Peyer's patch (tissue), 4 donors: ENCODE measurements at regions not wholly inside any gene's neighbourhood (a gene's known extent, or its start where the extent isn't known, plus 50 kb on each side); places are given as distances from the start of the nearest gene placed in this dataset.

Experiments used
- POLR2A ChIP-seq, 2 donors: fragments of 450-650 bp; IDR thresholded peaks; one replicate each; pipeline ENCODE4 v1.5.1; 2017; ENCODE audit warnings: antibody characterized with exemption in 2 of 2, mild to moderate bottlenecking in 2 of 2, moderate library complexity in 2 of 2
- TF ChIP-seq, protein P1 (sequence below), 6 experiments: fragments of 450-650 bp in 4 of 6; fragments of 200-600 bp in 2 of 6; sonication (generic) in 1 of 6; IDR thresholded peaks; one replicate each; pipeline ENCODE4 v1.5.1; 2017 to 2019; ENCODE audit warnings: antibody characterized with exemption in 6 of 6, mild to moderate bottlenecking in 3 of 6, moderate library complexity in 1 of 6

DNA sequence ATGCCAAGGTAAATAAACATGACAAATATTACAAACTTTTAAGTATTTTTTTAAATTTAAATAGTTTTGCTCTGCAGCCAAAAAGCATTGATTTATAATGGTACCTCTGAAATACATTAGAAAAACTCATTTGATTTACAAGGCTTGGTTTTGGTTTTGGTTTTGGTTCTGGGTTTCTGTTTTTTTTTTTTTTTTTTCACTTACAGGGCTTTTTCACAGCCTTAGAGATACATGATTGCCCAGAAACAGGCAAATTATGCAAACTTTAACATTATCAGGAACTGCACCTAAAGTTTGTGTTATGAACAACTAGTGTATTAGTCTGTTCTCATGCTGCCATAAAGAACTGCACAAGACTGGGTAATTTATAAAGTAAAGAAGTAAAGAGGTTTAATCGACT, 196.4 kb upstream of the DDX53 start:
- TF ChIP-seq, protein P1, sequence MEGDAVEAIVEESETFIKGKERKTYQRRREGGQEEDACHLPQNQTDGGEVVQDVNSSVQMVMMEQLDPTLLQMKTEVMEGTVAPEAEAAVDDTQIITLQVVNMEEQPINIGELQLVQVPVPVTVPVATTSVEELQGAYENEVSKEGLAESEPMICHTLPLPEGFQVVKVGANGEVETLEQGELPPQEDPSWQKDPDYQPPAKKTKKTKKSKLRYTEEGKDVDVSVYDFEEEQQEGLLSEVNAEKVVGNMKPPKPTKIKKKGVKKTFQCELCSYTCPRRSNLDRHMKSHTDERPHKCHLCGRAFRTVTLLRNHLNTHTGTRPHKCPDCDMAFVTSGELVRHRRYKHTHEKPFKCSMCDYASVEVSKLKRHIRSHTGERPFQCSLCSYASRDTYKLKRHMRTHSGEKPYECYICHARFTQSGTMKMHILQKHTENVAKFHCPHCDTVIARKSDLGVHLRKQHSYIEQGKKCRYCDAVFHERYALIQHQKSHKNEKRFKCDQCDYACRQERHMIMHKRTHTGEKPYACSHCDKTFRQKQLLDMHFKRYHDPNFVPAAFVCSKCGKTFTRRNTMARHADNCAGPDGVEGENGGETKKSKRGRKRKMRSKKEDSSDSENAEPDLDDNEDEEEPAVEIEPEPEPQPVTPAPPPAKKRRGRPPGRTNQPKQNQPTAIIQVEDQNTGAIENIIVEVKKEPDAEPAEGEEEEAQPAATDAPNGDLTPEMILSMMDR (IDR thresholded peaks at IDR 0.05), result no peak
- TF ChIP-seq POLR2A (IDR thresholded peaks at IDR 0.05), result no peak
